ENCODE measurements at regions not wholly inside any gene's neighbourhood (a gene's known extent, or its start where the extent isn't known, plus 50 kb on each side); places are given as distances from the start of the nearest gene placed in this dataset.
A peak's percentile ranks its signal among the peaks of the same experiment; 100 is the strongest.

DNA sequence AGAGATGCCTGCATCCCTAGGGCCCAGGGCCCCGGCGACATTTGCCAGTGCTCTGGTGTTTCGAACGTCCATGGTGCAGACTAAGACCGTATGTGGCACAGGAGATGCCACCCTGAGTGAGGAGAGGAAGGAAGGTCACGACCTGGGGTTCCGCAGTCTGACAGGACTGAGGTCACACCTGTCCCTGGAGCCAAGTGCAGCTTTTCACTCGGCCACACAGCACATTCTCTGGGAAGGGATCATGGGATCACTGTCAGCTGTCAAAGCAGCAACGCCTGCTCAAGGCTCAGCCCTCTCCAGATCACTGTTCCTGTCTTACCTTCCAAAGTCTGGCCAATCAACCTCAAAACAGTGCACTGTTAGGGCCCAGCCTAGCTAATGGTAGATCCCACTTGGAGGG, 243.6 kb downstream of the SIPA1L2 start:
- DNase-seq (ENCODE audit: low read depth) = peak; percentile 86

- peak; percentile 85 for DNase-seq (ENCODE audit: low read depth)
Measured at GRCh38 chr1:232385221-232385620, 244.7 kb downstream of the SIPA1L2 start.

DNA sequence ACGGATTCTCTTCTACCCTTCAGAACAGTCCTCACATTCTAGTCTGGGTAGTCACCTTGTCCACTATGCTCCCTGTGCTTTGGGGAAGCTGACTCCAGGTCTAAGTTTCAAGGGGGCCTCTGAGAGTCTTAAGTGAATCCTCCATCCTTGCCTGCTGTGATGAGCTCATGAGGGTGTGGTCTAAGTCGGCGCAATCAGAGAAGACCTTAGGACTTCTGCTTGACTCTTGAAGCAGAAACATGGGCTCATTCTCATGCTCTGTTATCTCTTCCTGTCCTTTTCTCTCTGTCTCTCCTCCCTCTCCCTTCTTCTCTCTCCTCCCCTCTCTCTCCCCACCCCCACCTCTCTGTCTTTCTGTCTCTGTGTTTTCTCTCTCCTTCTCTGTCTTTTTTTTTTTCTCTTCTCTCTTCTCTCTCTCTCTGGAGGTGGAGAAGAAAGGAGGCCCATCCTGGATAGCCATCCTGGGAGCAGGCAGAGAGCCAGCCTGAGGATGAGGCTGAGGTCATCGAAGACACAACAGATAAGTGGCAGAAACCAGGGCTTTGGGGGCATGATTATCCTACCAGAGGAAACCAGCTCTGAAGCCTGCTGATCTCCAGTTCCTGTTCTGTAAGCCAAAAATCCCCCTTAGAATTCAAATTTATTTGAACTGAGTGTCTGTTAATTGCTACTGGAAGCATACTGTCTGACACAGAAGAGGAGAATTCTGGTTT, 245.6 kb downstream of the SIPA1L2 start:
- DNase-seq (ENCODE audit: low read depth) = no peak

DNA sequence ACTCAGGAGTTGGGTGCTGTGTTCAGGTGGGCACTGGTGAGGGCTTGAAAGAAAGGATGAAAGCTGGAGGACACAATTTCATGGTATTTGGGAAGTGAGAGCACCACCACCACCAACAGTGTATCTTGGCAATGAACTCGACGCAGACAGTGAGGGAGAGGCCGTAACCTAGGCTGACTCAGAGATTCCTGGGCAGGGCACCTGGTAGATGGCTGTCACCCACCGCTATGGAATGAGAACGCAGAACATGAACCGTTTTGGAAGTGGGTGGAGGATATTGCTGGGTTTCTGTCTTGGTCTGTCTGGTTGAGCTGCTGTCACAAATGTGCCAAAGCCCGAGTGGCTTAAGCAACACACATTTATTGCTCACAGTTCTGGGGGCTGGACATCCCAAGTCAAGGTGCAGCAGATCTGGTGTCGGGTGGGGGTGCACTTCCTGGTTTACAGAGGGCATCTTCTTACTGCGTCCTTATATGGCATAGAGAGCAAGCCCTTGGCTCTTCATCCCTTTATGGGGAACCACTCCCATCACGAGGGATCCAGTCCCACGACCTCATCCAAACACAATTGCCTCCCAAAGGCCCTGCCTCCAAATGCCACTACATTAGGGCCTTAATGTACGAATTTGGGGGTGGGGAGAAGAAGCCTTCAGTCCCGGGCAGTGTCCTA, 246.3 kb downstream of the SIPA1L2 start:
- DNase-seq (ENCODE audit: low read depth) = no peak

- DNase-seq (ENCODE audit: low read depth) = peak; percentile 35
Measured at GRCh38 chr1:232382671-232383070, 247.3 kb downstream of the SIPA1L2 start.

DNA sequence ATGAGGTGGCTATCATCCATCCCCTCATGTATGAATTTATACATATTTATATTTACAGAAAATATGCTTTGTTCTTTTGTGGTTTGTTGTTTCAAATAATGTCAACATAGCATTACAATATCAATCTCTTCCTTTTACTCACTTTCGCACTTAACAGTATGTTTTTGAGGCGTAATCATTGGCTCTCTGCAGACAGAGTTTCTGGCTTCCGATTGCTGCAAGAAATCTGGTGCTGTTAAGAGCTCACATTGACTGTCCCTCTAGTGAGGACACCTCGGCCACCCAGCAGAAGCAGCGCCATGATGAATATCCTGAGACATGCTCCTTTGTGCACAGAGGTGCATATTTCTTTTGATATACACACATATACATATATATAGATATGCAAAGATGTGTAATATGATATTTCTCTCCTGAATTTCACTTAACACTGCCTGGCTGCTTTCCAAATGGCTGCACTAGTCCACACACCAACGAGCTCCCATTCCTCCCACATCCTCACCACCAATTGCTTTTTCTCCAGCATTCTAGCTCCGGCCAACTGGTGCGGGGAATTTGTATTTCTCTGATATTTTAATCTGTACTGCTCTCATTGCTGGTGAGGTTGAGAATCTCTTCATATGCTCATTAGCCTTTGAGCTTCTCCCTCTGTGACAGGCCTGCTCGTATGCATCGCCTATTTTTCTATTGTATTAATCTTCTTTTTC, 248.4 kb downstream of the SIPA1L2 start:
- DNase-seq (ENCODE audit: low read depth) = no peak

DNA sequence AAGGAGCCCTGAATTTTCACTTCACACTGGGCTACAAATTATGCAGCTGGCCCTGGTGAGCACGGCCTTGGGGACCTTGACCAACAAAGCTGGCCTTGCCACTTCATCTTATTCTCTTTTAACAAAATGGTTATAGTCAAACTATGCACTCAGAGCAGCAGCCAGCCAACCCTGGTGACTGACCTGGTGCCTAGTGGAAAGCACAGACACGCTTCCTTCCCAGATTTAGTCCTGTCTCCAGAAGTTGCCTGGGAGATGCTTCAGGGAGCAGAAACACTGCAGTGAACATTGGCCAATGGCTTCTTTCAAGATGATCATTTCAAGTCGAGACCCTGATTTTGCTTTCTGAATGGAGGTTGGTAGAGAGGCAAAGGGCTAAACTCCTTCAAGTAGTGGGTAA, 249.3 kb downstream of the SIPA1L2 start:
- no peak for DNase-seq (ENCODE audit: low read depth)

- no peak for DNase-seq (ENCODE audit: low read depth)
Measured at GRCh38 chr1:232380131-232380530, 249.8 kb downstream of the SIPA1L2 start.

DNA sequence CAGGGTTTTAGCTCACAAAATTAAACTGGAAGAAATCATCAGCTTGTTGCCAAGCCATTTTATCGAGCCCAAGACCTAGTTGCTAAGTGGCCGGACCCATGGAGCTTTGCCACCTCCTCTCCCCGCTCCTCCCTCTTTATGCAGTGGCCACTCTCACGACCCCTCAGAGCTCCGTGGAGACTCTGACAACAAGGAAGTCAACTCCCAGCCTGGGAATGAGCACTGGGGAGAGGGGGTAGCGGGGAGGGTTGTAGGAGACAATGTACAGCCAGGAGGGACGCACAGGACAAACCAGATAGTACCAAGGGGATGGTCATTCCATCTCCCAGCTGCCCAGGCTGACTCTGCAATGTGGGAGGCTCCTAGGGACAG, 250.9 kb downstream of the SIPA1L2 start:
- no peak for DNase-seq (ENCODE audit: low read depth)

DNA sequence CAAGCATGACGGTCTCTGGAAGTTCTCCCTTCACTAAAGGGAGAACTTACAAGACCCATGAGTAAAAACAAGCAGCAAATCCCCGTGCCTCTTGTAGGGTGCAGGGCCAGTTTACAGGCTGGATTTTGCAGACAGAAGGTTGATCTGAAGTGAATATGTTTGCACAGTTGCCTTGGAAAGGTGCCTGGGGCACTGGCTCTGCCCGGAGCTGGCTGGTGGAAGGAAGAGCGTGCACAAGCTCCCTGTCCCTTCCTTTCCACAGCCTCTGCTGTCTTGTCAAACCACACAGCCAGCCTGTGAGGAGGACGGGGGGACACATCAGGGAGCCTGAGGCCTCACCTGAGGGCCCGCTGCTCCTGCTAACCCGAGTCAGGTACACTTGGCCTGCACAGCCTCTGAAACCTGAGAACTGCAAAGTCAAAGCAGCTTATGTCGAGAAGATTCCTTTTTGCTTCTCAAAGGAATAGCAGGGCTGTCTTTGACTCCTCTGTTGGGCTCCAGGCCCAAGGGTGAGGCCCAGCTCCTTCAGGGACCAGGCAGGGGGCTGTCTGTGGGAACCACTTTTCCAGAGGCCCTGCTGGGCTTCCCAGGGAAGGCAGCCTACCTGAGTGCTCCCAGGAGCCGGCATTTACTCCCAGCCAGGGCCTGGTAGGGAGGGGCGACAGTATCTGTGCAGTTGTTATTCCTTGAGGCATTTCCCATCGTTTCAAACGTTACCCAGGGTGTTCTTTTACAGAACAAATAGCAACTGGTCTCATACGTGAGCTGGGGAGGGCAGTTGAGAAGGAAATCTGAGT, 251.5 kb downstream of the SIPA1L2 start:
- no peak for DNase-seq (ENCODE audit: low read depth)

DNA sequence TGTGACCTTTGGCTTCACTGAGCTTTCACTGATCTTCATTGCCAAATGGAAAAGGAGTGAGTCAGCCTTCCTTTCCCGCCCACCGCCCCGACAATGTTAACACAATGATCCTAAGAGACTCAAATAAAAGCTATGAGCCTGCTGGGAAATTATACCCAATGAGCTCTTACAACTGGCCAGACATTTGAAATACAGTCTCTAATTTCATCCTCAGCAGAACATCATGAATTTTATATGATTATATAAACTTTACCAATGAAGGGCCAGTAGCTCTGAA, 252.5 kb downstream of the SIPA1L2 start:
- DNase-seq (ENCODE audit: low read depth) = peak; percentile 46

GRCh38 chr1:232376632-232377493, 253.1 kb downstream of the SIPA1L2 start:
- DNase-seq (ENCODE audit: low read depth) = no peak

DNA sequence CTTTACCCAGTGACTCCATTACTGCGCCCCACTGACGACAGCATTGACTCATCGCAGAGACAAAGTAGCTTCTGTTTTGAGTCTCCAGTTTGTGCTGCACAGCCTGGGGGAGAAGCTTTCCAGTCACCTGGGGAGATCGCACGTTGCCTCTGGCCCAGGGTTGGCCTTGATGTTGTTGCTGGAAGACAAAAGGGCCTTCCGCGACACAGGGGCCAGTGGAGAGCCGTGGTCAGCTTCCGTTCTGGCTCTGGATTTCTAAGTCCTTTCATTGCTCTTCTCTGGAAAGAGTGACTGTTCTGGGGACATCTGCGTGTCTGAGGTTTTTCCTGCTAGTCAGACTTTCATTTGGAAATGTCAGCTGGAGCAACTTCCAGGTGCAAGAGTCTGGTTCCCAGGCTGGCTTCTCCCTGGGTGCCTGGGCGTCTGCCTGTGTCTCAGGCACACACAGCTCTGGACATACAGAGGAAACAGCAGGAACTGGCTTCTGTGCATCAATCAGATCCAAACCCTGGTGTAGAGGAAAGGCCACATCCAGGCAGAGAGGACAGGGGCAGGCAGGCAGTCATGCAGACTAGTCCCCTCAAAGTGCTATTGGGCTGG, 257.0 kb downstream of the SIPA1L2 start:
- no peak for DNase-seq (ENCODE audit: low read depth)

DNA sequence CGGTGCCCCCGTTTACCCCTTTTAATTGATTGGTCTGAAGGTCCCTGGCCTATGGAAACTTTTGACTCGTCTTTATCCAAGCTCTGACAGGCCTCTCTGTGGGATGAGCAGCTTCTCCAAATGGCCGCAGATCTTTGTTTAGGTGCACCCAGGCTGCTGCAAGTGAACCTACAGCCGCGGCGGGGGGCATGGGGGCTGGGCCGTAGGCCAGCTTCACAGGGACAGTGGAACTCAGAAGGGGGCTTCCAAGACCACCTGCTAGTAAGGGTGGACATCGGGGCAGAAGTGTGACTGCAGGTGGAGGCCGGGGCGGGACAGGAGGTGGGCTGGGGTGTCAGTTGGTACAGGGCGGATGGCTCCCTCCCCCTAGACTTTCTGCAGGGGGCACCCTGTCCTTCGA, 257.5 kb downstream of the SIPA1L2 start:
- DNase-seq (ENCODE audit: low read depth) = no peak

DNA sequence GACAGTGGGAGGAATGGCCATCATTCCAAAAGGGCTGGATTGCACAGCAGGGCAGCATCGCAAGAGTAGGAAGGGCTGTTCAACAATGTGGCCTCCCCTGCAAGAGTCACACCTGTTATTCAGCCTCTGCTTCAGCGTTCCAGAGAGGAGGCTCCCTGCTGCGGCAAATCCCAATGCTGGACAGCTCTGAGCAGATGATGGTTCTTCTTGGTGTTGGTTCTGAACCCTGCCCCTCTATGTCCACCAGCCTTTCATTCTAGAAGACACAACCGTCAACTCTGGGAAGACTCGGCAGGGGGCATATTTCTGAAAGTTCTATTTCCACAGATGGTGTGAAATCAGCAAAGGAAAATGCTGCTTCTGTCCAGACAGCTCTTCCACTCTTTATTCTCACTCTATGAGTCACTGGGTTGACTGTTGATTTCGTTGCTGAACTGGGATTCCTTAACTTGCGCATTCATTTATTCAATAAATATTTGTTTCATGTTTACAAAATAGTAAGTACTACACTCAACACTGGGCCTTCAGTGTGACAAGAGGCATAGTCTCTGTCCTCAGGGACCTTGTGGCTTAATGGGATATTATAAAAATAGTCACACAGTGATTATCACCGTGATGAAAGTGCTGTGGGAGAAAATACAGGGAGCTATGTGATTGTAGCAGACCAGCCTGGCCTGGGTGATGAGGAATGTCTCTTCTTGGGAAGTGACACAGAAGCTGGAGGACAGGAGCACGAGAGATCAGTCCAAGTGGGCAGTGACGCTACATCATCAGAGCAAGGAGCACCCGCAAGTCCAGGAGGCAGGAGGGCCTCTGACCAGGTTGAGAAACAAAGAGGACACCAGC, 260.3 kb downstream of the SIPA1L2 start:
- DNase-seq (ENCODE audit: low read depth) = peak; percentile 54

- DNase-seq (ENCODE audit: low read depth) = no peak
Measured at GRCh38 chr1:232368821-232369321, 261.1 kb downstream of the SIPA1L2 start.

GRCh38 chr1:232367293-232367692, 262.6 kb downstream of the SIPA1L2 start:
- DNase-seq (ENCODE audit: low read depth) = peak; percentile 57

- DNase-seq (ENCODE audit: low read depth) = no peak
Measured at GRCh38 chr1:232364654-232365382, 265.1 kb downstream of the SIPA1L2 start.

DNA sequence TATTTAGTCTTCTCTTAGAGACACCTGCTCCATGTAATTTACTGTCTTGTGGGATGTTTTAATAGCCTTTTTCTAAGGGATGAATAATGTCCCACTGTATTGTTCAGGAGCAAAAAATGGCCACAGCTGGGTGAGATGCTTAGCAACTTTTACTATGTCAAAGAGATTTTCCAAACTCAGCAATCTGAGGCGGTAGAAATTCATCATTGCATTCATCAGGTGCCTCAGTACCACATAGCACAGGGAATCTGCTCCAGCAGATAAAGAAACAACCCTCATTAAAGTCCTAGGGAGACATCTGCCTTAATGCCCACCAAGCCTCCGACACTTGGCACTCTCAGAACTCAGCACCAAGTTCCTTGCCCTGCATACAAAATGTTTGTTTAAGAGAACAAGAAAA, 266.9 kb downstream of the SIPA1L2 start:
- DNase-seq (ENCODE audit: low read depth) = no peak

Measured in myocyte (in vitro differentiated cells).